ENCODE measurements at regions not wholly inside any gene's neighbourhood (a gene's known extent, or its start where the extent isn't known, plus 50 kb on each side); places are given as distances from the start of the nearest gene placed in this dataset.
"Not testable (repeated sequence)": the region's sequence is repeated elsewhere in the genome, so short reads cannot be mapped to it uniquely, and the experiment has no call there.

DNA sequence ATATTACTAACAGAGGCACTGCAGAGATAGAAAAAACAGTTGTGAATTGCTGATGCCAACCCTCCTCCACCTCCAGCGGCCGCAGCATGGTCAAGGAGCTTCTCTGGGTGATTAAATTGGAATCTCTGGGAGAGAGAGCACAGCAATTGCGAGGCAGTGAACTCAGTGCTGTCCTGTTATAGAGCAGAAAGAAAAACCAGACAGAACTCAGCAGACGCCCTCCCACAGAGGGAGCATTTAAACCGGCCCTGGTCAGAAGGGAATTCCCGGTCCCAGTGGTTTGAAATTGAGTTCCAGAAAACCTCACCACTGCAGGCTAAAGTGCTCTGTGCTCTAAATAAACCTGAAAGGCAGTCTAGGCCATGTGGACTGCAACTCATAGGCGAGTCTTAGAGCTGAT lies 175.4 kb downstream of the SQOR start:
- Histone ChIP-seq H3K4me3 (ENCODE audit: low read length) (no peak overlapping the region), H3K4me1 (ENCODE audit: control insufficient read depth, insufficient read depth, low read length) (no peaks in the 10 kb centered on the region), H3K36me3 (ENCODE audit: control insufficient read depth, insufficient read depth, low read length, severe bottlenecking) (no peaks in the 10 kb centered on the region), H3K27me3 (replicated peaks; ENCODE audit: control insufficient read depth, insufficient read depth, low read length) (peaks cover 4% of the 10 kb centered on the region), H3K9ac (ENCODE audit: low read length) (no peak overlapping the region), H3K9me3 (ENCODE audit: control insufficient read depth, low read length) (peaks cover 2% of the 10 kb centered on the region)
- no peak for DNase-seq (ENCODE audit: low read depth)

DNA sequence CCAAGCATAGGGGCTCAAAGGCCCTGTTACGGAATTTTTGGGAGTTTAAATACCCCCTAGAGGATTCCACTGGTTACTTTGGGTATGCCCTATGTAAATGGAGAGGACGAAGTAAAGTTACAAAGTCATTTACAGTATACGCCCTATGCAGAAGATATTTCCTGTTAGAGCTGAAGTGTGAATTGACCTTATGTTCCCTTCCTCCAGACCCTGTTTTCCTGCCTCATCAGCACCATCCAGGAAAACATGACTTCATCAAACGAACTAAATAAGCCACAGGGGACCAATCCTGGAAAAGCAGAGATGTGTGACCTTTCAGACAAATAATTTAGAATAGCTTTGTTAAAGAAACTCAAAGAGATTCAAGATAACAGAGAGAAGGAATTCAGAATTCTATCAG lies 177.4 kb downstream of the SQOR start:
- H3K27me3 ChIP-seq (replicated peaks; ENCODE audit: control insufficient read depth, insufficient read depth, low read length), result peaks cover 4% of the 10 kb centered on the region
- no peak for DNase-seq (ENCODE audit: low read depth)

DNA sequence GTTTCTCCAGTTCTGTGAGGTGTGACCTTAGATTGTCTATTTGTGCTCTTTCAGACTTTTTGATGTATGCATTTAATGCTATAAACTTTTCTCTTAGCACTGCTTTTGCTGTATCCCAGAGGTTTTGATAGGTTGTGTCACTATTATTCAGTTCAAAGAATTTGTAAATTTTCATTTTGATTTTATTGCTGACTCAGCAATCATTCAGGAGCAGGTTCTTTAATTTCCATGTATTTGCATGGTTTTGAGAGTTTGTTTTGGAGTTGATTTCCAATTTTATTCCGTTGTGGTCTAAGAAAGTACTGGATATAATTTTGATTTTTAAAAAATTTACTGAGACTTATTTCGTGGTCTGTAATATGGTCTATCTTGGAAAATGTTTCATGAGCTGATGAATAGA lies 182.7 kb downstream of the SQOR start:
- H3K4me3 ChIP-seq (ENCODE audit: low read length); H3K9ac ChIP-seq (ENCODE audit: low read length); DNase-seq (ENCODE audit: low read depth); H3K9me3 ChIP-seq (ENCODE audit: control insufficient read depth, low read length); H3K27me3 ChIP-seq (replicated peaks; ENCODE audit: control insufficient read depth, insufficient read depth, low read length); H3K4me1 ChIP-seq (ENCODE audit: control insufficient read depth, insufficient read depth, low read length); H3K36me3 ChIP-seq (ENCODE audit: control insufficient read depth, insufficient read depth, low read length, severe bottlenecking): not testable (repeated sequence)

More for the DNA sequence above, 177.4 kb downstream of the SQOR start:
- Histone ChIP-seq H3K4me1 (ENCODE audit: control insufficient read depth, insufficient read depth, low read length) (no peaks in the 10 kb centered on the region), H3K36me3 (ENCODE audit: control insufficient read depth, insufficient read depth, low read length, severe bottlenecking) (no peaks in the 10 kb centered on the region), H3K9ac (ENCODE audit: low read length) (no peak overlapping the region), H3K9me3 (ENCODE audit: control insufficient read depth, low read length) (peaks cover 2% of the 10 kb centered on the region), H3K4me3 (ENCODE audit: low read length) (no peak overlapping the region)

DNA sequence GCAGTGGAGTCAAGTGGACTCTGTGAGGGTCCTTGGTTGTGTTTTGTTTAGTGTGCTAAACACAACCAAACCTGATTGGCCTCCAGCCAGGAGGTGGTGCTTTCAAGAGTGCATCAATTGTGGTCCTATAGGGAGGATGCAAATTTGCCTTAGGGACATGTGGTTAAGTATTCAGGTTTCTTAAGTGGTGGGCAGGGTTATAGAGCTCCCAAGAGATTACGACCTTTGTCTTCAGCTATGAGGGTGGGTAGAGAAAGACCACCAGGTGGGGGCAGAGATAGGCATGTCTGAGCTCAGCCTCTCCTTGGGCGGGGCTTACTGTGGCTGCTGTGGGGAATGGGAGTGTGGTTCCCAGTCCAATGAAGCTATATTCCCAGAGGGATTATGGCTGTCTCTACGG lies 186.6 kb downstream of the SQOR start:
- no peak for DNase-seq (ENCODE audit: low read depth)
- no peak overlapping the region for H3K4me3 ChIP-seq (ENCODE audit: low read length)
- no peak overlapping the region for H3K9ac ChIP-seq (ENCODE audit: low read length)
- no peaks in the 10 kb centered on the region for H3K9me3 ChIP-seq (ENCODE audit: control insufficient read depth, low read length)
- no peaks in the 10 kb centered on the region for H3K4me1 ChIP-seq (ENCODE audit: control insufficient read depth, insufficient read depth, low read length)
- H3K36me3 ChIP-seq (ENCODE audit: control insufficient read depth, insufficient read depth, low read length, severe bottlenecking), result no peaks in the 10 kb centered on the region
- no peaks in the 10 kb centered on the region for H3K27me3 ChIP-seq (replicated peaks; ENCODE audit: control insufficient read depth, insufficient read depth, low read length)

DNA sequence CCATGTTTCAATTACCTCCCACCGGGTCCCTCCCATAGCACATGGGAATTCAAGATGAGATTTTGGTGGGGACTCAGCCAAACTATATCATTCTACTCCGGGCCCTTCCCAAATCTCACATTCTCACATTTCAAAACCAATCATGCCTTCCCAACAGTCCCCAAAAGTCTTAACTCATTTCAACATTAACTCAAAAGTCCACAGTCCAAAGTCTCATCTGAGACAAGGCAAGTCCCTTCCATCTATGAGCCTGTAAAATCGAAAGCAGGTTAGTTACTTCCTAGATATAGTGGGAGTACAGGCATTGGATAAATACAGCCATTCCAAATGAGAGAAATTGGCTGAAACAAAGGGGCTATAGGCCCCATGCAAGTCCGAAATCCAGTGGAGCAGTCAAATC lies 188.1 kb downstream of the SQOR start:
- not testable (repeated sequence) for H3K4me3 ChIP-seq (ENCODE audit: low read length); H3K27me3 ChIP-seq (replicated peaks; ENCODE audit: control insufficient read depth, insufficient read depth, low read length); H3K9me3 ChIP-seq (ENCODE audit: control insufficient read depth, low read length); H3K9ac ChIP-seq (ENCODE audit: low read length); DNase-seq (ENCODE audit: low read depth); H3K4me1 ChIP-seq (ENCODE audit: control insufficient read depth, insufficient read depth, low read length); H3K36me3 ChIP-seq (ENCODE audit: control insufficient read depth, insufficient read depth, low read length, severe bottlenecking)

DNA sequence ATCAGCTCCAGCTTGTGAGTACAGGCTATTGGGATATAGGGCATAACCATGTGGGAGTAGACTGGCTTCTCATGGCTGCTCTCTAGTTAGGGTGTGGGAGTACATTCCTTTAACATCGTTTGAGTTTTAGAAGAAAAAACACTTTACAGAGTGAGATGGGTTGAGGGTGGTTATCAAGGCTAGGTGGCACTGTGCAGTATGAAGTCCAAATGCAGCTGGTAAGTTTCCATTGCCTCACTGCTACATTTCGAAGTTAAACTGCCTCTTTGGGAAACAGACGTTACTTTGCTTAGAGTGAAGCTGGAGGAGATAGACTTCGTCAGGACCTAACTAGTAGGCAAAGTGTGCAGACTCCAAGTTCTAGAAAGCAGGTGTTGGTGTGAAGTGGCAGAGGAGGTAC lies 192.4 kb downstream of the SQOR start:
- Histone ChIP-seq H3K9me3 (ENCODE audit: control insufficient read depth, low read length) (no peaks in the 10 kb centered on the region), H3K36me3 (ENCODE audit: control insufficient read depth, insufficient read depth, low read length, severe bottlenecking) (no peaks in the 10 kb centered on the region), H3K27me3 (replicated peaks; ENCODE audit: control insufficient read depth, insufficient read depth, low read length) (no peaks in the 10 kb centered on the region), H3K9ac (ENCODE audit: low read length) (no peak overlapping the region), H3K4me1 (ENCODE audit: control insufficient read depth, insufficient read depth, low read length) (no peaks in the 10 kb centered on the region), H3K4me3 (ENCODE audit: low read length) (no peak overlapping the region)
- DNase-seq (ENCODE audit: low read depth), result no peak

DNA sequence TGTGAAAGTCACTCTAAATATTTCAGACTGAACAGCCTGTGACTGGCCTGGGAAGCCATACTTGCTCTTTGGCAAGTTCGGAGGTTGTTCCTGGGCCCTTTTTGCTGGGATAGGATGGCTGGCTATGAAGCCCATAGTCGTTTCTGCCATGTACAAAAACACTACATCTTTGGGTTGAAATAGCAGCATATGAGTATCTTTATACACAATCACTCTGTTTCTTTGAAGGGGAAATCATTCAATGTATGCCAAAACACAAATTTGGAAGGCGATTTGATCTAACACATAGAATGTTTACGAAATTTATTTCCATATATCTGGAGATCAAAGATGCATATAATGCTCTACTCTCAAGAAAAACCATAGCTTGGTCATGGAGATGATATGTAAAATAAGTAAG lies 192.9 kb downstream of the SQOR start:
- no peaks in the 10 kb centered on the region for H3K27me3 ChIP-seq (replicated peaks; ENCODE audit: control insufficient read depth, insufficient read depth, low read length)
- DNase-seq (ENCODE audit: low read depth), result no peak
- H3K9me3 ChIP-seq (ENCODE audit: control insufficient read depth, low read length), result no peaks in the 10 kb centered on the region
- no peaks in the 10 kb centered on the region for H3K4me1 ChIP-seq (ENCODE audit: control insufficient read depth, insufficient read depth, low read length)
- no peaks in the 10 kb centered on the region for H3K36me3 ChIP-seq (ENCODE audit: control insufficient read depth, insufficient read depth, low read length, severe bottlenecking)
- H3K9ac ChIP-seq (ENCODE audit: low read length), result no peak overlapping the region
- no peak overlapping the region for H3K4me3 ChIP-seq (ENCODE audit: low read length)

DNA sequence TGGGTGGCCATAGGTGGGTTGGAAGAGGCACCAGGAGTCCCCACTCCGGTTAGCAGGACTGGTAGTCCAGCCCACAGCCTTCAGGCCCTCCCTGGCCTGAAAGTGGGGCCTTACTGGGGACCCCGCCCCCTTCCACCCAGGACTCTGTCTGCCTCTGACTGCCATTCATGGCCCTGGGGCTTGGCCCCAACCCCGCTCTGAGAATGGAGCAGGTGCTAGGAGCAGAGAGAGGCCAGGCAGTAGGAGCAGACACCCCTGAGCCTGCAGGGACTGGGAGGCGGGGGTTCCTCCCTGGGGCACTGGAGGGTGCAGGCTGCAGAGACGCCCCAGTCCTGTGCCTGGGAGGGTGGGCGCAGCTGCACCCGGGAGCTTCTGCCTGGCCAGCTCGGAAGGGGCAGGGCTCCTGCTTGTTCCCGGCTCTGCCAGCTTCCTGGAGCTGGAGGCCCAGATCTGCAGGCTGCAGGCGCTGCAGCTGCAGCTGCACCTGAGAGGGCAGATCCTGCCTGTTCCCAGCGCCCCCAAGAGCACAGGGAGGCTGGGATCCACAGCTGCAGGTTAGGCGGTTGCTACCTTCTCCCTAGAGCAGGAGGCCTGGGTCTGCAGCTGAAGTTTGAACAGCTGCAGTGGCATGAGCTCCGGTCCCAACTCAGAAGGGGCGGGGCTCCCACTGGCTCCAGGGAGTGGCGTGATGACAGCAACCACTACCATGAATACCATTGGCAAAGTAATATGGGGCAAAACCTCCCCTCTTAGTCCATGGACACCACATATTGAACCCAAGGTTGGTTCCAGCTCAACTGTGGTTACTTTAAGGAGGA lies 194.7 kb downstream of the SQOR start:
- H3K9me3 ChIP-seq (ENCODE audit: control insufficient read depth, low read length), result no peaks in the 10 kb centered on the region
- DNase-seq (ENCODE audit: low read depth), result no peak
- H3K36me3 ChIP-seq (ENCODE audit: control insufficient read depth, insufficient read depth, low read length, severe bottlenecking), result no peaks in the 10 kb centered on the region
- H3K4me1 ChIP-seq (ENCODE audit: control insufficient read depth, insufficient read depth, low read length), result no peaks in the 10 kb centered on the region
- H3K4me3 ChIP-seq (ENCODE audit: low read length), result no peak overlapping the region
- no peak overlapping the region for H3K9ac ChIP-seq (ENCODE audit: low read length)
- no peaks in the 10 kb centered on the region for H3K27me3 ChIP-seq (replicated peaks; ENCODE audit: control insufficient read depth, insufficient read depth, low read length)

DNA sequence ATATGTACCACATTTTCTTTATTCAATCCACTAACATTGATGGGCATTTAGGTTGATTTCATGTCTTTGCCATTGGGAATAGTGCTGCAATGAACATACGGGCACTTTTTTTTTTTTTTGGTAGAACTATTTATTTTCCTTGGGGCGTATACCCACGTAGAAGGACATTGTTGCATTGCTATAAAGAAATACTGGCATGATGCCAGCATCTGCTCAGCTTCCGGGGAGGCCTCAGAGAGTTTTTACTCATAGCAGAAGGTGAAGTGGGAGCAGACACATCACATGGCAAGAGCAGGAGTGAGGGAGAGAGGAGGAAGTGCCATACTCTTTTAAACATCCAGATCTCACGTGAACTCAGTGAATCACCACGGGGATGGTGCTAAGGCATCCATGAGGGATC lies 197.0 kb downstream of the SQOR start:
- DNase-seq (ENCODE audit: low read depth), result no peak
- Histone ChIP-seq H3K36me3 (ENCODE audit: control insufficient read depth, insufficient read depth, low read length, severe bottlenecking) (no peaks in the 10 kb centered on the region), H3K27me3 (replicated peaks; ENCODE audit: control insufficient read depth, insufficient read depth, low read length) (no peaks in the 10 kb centered on the region), H3K4me1 (ENCODE audit: control insufficient read depth, insufficient read depth, low read length) (no peaks in the 10 kb centered on the region), H3K9ac (ENCODE audit: low read length) (no peak overlapping the region), H3K9me3 (ENCODE audit: control insufficient read depth, low read length) (no peaks in the 10 kb centered on the region), H3K4me3 (ENCODE audit: low read length) (no peak overlapping the region)

DNA sequence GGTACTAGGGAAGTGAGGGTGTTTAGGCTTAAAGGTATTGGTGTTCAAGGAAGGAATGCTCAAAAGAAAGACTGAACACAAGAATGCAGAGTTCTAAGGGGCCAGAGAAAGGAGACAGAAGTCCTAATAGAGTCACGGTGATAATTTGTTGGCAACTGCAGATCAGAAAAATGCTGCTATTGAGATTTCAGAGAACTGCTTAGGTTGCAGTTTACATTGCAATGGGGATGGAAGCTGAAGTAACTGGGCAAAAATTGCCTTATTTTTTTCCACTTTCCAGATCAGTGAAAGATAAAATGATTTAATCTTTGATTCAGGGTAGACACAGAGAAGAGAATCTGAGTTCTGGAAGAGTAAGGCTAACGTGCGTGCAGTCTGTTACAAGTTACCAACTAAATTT lies 199.8 kb downstream of the SQOR start:
- H3K27me3 ChIP-seq (replicated peaks; ENCODE audit: control insufficient read depth, insufficient read depth, low read length), result no peaks in the 10 kb centered on the region
- no peaks in the 10 kb centered on the region for H3K36me3 ChIP-seq (ENCODE audit: control insufficient read depth, insufficient read depth, low read length, severe bottlenecking)
- no peak overlapping the region for H3K9ac ChIP-seq (ENCODE audit: low read length)
- H3K9me3 ChIP-seq (ENCODE audit: control insufficient read depth, low read length), result no peaks in the 10 kb centered on the region
- no peaks in the 10 kb centered on the region for H3K4me1 ChIP-seq (ENCODE audit: control insufficient read depth, insufficient read depth, low read length)
- no peak overlapping the region for H3K4me3 ChIP-seq (ENCODE audit: low read length)
- no peak for DNase-seq (ENCODE audit: low read depth)

DNA sequence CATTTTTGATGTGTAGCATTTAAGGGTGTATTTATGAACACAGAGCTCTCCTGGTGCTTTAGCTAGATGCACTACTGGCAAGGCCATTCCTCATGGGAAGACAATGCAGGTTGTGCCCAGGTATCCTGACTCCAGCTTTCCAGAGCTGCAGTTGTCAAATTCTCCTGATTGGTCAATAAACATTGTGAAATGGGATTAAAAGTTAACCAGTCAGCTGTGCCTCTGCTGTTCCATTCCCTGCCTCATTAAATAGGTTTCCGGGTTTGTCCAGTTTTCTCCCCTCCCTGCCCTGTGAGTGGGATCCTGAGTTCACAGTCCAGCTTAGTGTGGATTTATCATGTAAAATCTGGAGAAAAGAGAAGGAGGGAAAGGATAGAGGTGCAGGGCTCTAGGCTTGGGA lies 207.3 kb downstream of the SQOR start:
- Histone ChIP-seq H3K4me3 (ENCODE audit: low read length) (no peak overlapping the region), H3K36me3 (ENCODE audit: control insufficient read depth, insufficient read depth, low read length, severe bottlenecking) (no peaks in the 10 kb centered on the region), H3K9me3 (ENCODE audit: control insufficient read depth, low read length) (no peaks in the 10 kb centered on the region), H3K27me3 (replicated peaks; ENCODE audit: control insufficient read depth, insufficient read depth, low read length) (no peaks in the 10 kb centered on the region), H3K4me1 (ENCODE audit: control insufficient read depth, insufficient read depth, low read length) (no peaks in the 10 kb centered on the region), H3K9ac (ENCODE audit: low read length) (no peak overlapping the region)
- DNase-seq (ENCODE audit: low read depth), result no peak

DNA sequence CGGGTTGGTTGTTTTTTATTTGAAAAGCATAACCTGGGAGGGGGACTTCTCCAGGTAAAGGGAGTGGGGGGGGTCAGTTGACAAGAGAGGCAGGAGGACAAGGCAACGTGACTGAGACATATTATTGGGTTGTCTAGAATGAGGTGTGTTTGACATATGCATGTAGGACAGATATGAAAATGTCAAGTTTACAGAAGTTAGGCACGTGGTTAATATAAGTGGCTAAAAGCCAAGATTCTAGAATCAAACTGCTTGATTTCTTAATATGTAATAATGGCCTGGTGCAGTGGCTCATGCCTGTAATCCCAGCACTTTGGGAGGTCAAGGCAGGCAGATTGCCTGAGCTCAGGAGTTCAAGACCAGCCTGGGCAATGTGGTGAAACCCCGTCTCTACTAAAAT lies 212.8 kb downstream of the SQOR start:
- Histone ChIP-seq H3K36me3 (ENCODE audit: control insufficient read depth, insufficient read depth, low read length, severe bottlenecking) (no peaks in the 10 kb centered on the region), H3K9ac (ENCODE audit: low read length) (no peak overlapping the region), H3K4me1 (ENCODE audit: control insufficient read depth, insufficient read depth, low read length) (no peaks in the 10 kb centered on the region), H3K9me3 (ENCODE audit: control insufficient read depth, low read length) (peaks cover 11% of the 10 kb centered on the region), H3K4me3 (ENCODE audit: low read length) (no peak overlapping the region), H3K27me3 (replicated peaks; ENCODE audit: control insufficient read depth, insufficient read depth, low read length) (no peaks in the 10 kb centered on the region)
- DNase-seq (ENCODE audit: low read depth), result no peak

Data from adipocyte (in vitro differentiated cells).